Chondrocyte (in vitro differentiated cells): ENCODE measurements at regions not wholly inside any gene's neighbourhood (a gene's known extent, or its start where the extent isn't known, plus 50 kb on each side); places are given as distances from the start of the nearest gene placed in this dataset.
"Not testable (repeated sequence)": the region's sequence is repeated elsewhere in the genome, so short reads cannot be mapped to it uniquely, and the experiment has no call there.

Experiments
- DNase-seq: peaks from one replicate; pipeline ENCODE4 v3.0.0; 2021; ENCODE audit warnings: mixed read lengths, low spot score
- H3K27ac Mint-ChIP-seq: one replicate; pipeline ENCODE4 v1.8.0; 2021; ENCODE audit warnings: mild to moderate bottlenecking, moderate library complexity, mixed read lengths; ENCODE audit not compliant: unreplicated experiment
- H3K27me3 Mint-ChIP-seq: 2 replicates; pipeline ENCODE4 v1.8.0; 2021; ENCODE audit warnings: low read depth, mixed read lengths
- H3K36me3 Mint-ChIP-seq: 2 replicates; pipeline ENCODE4 v1.8.0; 2021; ENCODE audit warnings: low read depth, mixed read lengths
- H3K4me1 Mint-ChIP-seq: 2 replicates; pipeline ENCODE4 v1.8.0; 2021; ENCODE audit warnings: low read depth, mild to moderate bottlenecking, mixed read lengths
- H3K4me3 Mint-ChIP-seq: one replicate; pipeline ENCODE4 v1.8.0; 2021; ENCODE audit warnings: mild to moderate bottlenecking, moderate library complexity, mixed read lengths; ENCODE audit not compliant: unreplicated experiment
- H3K9me3 Mint-ChIP-seq: 2 replicates; pipeline ENCODE4 v1.8.0; 2021; ENCODE audit warnings: low read depth, mixed read lengths
- CTCF ChIP-seq: fragments of 200-600 bp; sonication (generic); IDR thresholded peaks from 2 replicates; pipeline ENCODE4 v1.5.0; 2021; ENCODE audit warnings: antibody characterized with exemption, mild to moderate bottlenecking, moderate library complexity

DNA sequence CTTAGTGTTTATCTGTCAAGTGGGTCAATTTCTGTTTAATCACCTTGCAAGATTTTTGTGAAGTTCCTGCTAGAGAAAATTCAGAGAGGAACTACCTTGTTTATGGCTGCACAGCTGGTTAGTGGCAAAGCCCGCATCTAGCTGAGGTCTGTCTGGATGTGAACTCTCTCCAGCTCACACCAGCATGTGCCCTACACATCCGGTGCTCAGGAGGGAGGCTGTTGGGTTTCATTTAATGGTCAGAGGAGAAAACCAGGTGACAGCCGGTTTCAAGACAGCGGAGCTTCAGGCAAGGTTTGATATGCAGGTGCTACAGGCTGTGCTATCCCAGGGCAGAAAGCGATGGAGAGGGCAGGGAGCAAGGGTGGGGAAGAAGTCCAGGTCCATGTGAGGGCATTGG lies 351.1 kb downstream of the ACTR3B start:
- Mint-ChIP-seq H3K27me3 (no peaks in the 10 kb centered on the region), H3K36me3 (peaks cover 1% of the 10 kb centered on the region), H3K9me3 (peaks cover 36% of the 10 kb centered on the region), H3K4me1 (no peaks in the 10 kb centered on the region), H3K27ac (no peak overlapping the region), H3K4me3 (no peak overlapping the region)
- no peak for TF ChIP-seq CTCF
- no peak for DNase-seq

- not testable (repeated sequence) for H3K4me3 Mint-ChIP-seq, H3K4me1 Mint-ChIP-seq, H3K27ac Mint-ChIP-seq, H3K36me3 Mint-ChIP-seq, H3K27me3 Mint-ChIP-seq, DNase-seq
- peaks cover 60% of the 10 kb centered on the region for H3K9me3 Mint-ChIP-seq
Observed at GRCh38 chr7:153122255-153122654, 362.7 kb downstream of the ACTR3B start.

DNA sequence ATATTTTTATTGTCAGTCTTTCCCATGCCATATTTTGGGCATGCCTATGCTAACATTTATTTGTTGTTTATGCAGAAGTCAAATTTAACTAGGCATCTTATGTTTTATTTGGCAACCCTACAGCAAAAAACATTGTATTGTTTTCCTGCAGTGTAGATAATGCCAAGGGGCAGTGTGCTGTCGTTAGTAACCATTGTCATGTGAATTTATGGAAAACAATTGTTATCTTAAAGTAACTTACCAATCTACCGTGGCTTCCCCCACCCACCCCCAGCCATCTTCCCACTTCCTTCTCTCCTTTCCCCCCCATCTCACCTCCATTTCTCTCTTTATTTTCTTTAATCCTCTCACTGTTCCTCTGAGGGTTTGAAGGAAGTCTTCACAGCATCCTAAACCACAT lies 370.5 kb downstream of the ACTR3B start:
- H3K27me3 Mint-ChIP-seq, result no peaks in the 10 kb centered on the region
- no peak overlapping the region for H3K4me3 Mint-ChIP-seq
- peaks cover 1% of the 10 kb centered on the region for H3K36me3 Mint-ChIP-seq
- no peak overlapping the region for H3K27ac Mint-ChIP-seq
- no peak for TF ChIP-seq CTCF
- no peaks in the 10 kb centered on the region for H3K4me1 Mint-ChIP-seq
- H3K9me3 Mint-ChIP-seq, result peaks cover 66% of the 10 kb centered on the region
- no peak for DNase-seq

GRCh38 chr7:153151766-153152165 lies 392.2 kb downstream of the ACTR3B start:
- no peak for TF ChIP-seq CTCF
- Mint-ChIP-seq H3K9me3 (peaks cover 78% of the 10 kb centered on the region), H3K27me3 (no peaks in the 10 kb centered on the region), H3K36me3 (no peaks in the 10 kb centered on the region), H3K4me1 (no peaks in the 10 kb centered on the region), H3K27ac (no peak overlapping the region), H3K4me3 (no peak overlapping the region)
- no peak for DNase-seq

GRCh38 chr7:153152801-153153422 lies 393.4 kb downstream of the ACTR3B start:
- Mint-ChIP-seq H3K4me3 (no peak overlapping the region), H3K36me3 (peaks cover 2% of the 10 kb centered on the region), H3K9me3 (peaks cover 76% of the 10 kb centered on the region), H3K27me3 (no peaks in the 10 kb centered on the region), H3K27ac (no peak overlapping the region), H3K4me1 (no peaks in the 10 kb centered on the region)
- DNase-seq, result no peak
- TF ChIP-seq CTCF, result no peak

- H3K4me1 Mint-ChIP-seq, result no peaks in the 10 kb centered on the region
- no peak overlapping the region for H3K27ac Mint-ChIP-seq
- H3K4me3 Mint-ChIP-seq, result no peak overlapping the region
- H3K27me3 Mint-ChIP-seq, result no peaks in the 10 kb centered on the region
- peaks cover 2% of the 10 kb centered on the region for H3K36me3 Mint-ChIP-seq
- no peak for DNase-seq
- no peak for TF ChIP-seq CTCF
- H3K9me3 Mint-ChIP-seq, result peaks cover 77% of the 10 kb centered on the region
Observed at GRCh38 chr7:153158149-153158548, 398.6 kb downstream of the ACTR3B start.
